Lower lobe of right lung (tissue), 2 donors: ENCODE measurements at regions not wholly inside any gene's neighbourhood (a gene's known extent, or its start where the extent isn't known, plus 50 kb on each side); places are given as distances from the start of the nearest gene placed in this dataset.

Source experiments
- ATAC-seq, 2 donors: fragments of 200-7000 bp; cut with Tn5 transposase; one replicate each; pipeline ENCODE4 v1.9.1; 2020 to 2022; ENCODE audit warnings: mild to moderate bottlenecking in 2 of 2, moderate library complexity in 2 of 2
- DNase-seq: peaks from one replicate; pipeline ENCODE4 v3.0.0-alpha.2; 2020
- H3K27ac ChIP-seq: fragments of 200-600 bp; one replicate; pipeline ENCODE4 v1.8.0; 2022
- H3K27me3 ChIP-seq: fragments of 200-600 bp; one replicate; pipeline ENCODE4 v1.8.0; 2022; ENCODE audit warnings: low read depth
- H3K36me3 ChIP-seq: fragments of 200-600 bp; one replicate; pipeline ENCODE4 v1.8.0; 2022; ENCODE audit warnings: mild to moderate bottlenecking
- H3K4me1 ChIP-seq: fragments of 200-600 bp; one replicate; pipeline ENCODE4 v1.8.0; 2022
- H3K4me3 ChIP-seq: fragments of 200-600 bp; one replicate; pipeline ENCODE4 v1.8.0; 2022; ENCODE audit warnings: mild to moderate bottlenecking
- H3K9me3 ChIP-seq: fragments of 200-600 bp; one replicate; pipeline ENCODE4 v1.8.0; 2022
- CTCF ChIP-seq: fragments of 200-600 bp; IDR thresholded peaks from one replicate; pipeline ENCODE4 v1.8.0; 2022; ENCODE audit warnings: antibody characterized with exemption, mild to moderate bottlenecking
- intact Hi-C: fragments of 100-400 bp; cut with DNase I; formaldehyde crosslinking; loops from one replicate; pipeline ENCODE4 v1.11.0; 2022
- donor health status: DM: no; HTN: yes; CAD: no; lungs with severe emphysema.

- H3K4me1 ChIP-seq: peaks cover 23% of the 10 kb centered on the region
- no peaks in the 10 kb centered on the region for H3K36me3 ChIP-seq
- H3K27me3 ChIP-seq: peaks cover 63% of the 10 kb centered on the region
- peak overlapping the region; percentile 46 for H3K4me3 ChIP-seq
- H3K9me3 ChIP-seq: no peaks in the 10 kb centered on the region
- intact Hi-C loops: loop anchor here (10.0 kb wide), 1 partner anchor 264 kb away; no protein-coding TSS in a partner anchor
- H3K27ac ChIP-seq: no peak overlapping the region
- no peak for DNase-seq
- ATAC-seq: no peak
- no peak for TF ChIP-seq CTCF
These were observed 270.8 kb downstream of the FOXD2 start for GRCh38 chr1:47708658-47709018.

DNA sequence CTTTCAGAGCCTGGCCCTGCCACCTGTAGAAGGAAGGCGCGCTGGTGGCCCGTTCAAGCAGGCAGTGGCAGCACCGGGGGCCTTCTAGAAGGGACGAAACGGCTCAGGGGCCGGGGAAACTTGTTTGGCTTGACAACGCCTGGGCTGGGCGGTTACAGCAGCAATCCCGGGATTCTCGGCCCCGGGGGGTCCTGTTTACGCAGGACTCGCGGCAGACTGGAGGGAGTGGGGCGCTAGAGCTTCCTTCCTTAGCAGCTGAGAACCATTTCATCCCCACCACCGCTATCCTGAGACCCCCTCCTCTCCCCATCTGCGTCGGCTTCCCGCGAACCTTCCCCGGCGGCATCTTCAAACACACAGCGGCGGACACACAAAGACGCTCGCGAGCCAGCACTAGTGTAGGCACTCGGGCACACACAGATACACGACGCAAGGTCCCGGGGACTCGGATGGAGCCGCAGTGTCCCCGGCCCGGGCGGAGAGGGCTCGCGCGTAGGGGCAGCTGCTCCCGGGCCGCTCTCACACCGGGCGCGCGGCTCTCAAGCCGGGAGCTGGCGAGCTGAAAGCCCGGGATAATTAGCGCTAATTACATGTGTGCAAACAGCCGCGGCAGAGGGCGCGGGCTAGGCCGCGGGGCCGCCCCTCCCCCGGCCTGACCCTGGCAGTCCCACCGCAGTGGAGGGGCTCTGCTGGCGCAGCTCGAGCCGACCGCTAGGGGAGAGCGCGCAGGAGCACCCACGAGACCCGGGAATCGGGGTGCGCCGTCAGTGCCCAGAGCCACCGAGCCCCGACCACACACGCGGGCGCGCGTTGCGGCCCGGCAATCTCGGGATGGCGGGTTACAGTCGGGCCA lies 271.4 kb downstream of the FOXD2 start:
- ATAC-seq (peak; percentile 57 to 72), DNase-seq (no peak)
- no peaks in the 10 kb centered on the region for H3K36me3 ChIP-seq
- intact Hi-C loops: loop anchor here (10.0 kb wide), 1 partner anchor 264 kb away; no protein-coding TSS in a partner anchor
- no peaks in the 10 kb centered on the region for H3K9me3 ChIP-seq
- peaks cover 68% of the 10 kb centered on the region for H3K27me3 ChIP-seq
- H3K4me3 ChIP-seq: peak overlapping the region; percentile 46
- TF ChIP-seq CTCF: peak; percentile 37
- peaks cover 23% of the 10 kb centered on the region for H3K4me1 ChIP-seq
- H3K27ac ChIP-seq: no peak overlapping the region

DNA sequence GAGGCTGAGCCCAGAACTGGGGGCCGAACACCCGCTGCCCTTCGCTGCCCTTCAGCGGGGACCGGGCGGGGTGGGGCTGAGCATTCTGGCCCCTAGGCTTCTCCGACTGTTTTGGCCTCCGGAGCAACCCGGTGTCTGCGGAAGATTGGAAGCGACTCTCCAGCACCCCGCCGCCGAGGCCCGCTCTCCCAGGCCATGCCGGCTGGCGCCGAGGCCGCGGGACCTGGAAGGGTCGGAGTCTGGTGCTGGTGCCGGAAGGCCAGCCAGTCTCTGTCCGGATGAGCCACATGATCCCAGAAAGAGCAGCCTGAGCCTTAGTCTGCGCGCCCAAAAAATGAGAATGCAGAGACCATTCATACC lies 272.0 kb downstream of the FOXD2 start:
- TF ChIP-seq CTCF: no peak
- H3K36me3 ChIP-seq: no peaks in the 10 kb centered on the region
- peak overlapping the region; percentile 46 for H3K4me3 ChIP-seq
- H3K4me1 ChIP-seq: peaks cover 23% of the 10 kb centered on the region
- peaks cover 74% of the 10 kb centered on the region for H3K27me3 ChIP-seq
- no peak overlapping the region for H3K27ac ChIP-seq
- intact Hi-C loops: loop anchor here (10.0 kb wide), 2 partner anchors 175 to 265 kb away; no protein-coding TSS in a partner anchor
- ATAC-seq (peak; percentile 29 to 59), DNase-seq (no peak)
- H3K9me3 ChIP-seq: no peaks in the 10 kb centered on the region

- DNase-seq: peak; percentile 80
- Histone ChIP-seq H3K4me3 (peak overlapping the region; percentile 46), H3K27me3 (peaks cover 74% of the 10 kb centered on the region), H3K36me3 (no peaks in the 10 kb centered on the region), H3K4me1 (peaks cover 23% of the 10 kb centered on the region), H3K9me3 (no peaks in the 10 kb centered on the region), H3K27ac (no peak overlapping the region)
- peak; percentile 92 to 93 for ATAC-seq
- peak; percentile 100 for TF ChIP-seq CTCF
- intact Hi-C loops: loop anchor here (10.0 kb wide), 1 partner anchor 176 kb away; no protein-coding TSS in a partner anchor
These were observed 272.7 kb downstream of the FOXD2 start for GRCh38 chr1:47710329-47711071.
